ENCODE measurements at regions not wholly inside any gene's neighbourhood (a gene's known extent, or its start where the extent isn't known, plus 50 kb on each side); places are given as distances from the start of the nearest gene placed in this dataset.
"Not testable (repeated sequence)": the region's sequence is repeated elsewhere in the genome, so short reads cannot be mapped to it uniquely, and the experiment has no call there.

DNA sequence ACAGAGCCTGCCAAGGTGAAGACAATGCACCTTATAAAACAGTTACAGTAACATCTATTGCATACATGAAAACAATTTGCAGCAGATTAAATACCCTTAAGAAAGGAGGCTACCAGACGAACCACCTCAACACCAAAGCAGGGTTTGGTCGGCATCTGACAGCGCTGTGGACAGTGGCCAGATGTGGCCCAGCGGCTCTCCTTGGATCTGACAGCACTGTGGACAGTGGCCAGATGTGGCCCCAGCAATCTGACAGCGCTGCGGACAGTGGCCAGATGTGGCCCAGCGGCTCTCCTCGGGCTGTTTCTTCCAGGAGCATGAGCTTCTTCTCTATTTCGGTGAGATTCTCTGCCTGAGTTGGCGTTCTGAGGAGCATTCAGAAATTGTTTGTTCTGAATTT, 211.6 kb downstream of the ANKRD30B start:
- H3K4me3 ChIP-seq (ENCODE audit: low read depth, low read length): no peak overlapping the region
- H2AFZ ChIP-seq (ENCODE audit: low read length, unreplicated experiment): no peak overlapping the region
- no peaks in the 10 kb centered on the region for H3K4me1 ChIP-seq (ENCODE audit: control insufficient read depth, insufficient read depth, low read length, unreplicated experiment)
- no peaks in the 10 kb centered on the region for H3K36me3 ChIP-seq (ENCODE audit: insufficient read depth, low read length)
- H3K79me2 ChIP-seq (ENCODE audit: control insufficient read depth, insufficient read depth, low read length, unreplicated experiment): no peaks in the 10 kb centered on the region
- no peak overlapping the region for H3K27ac ChIP-seq (ENCODE audit: low read depth, low read length)
- H3K27me3 ChIP-seq (ENCODE audit: insufficient read depth, low read length): no peaks in the 10 kb centered on the region

DNA sequence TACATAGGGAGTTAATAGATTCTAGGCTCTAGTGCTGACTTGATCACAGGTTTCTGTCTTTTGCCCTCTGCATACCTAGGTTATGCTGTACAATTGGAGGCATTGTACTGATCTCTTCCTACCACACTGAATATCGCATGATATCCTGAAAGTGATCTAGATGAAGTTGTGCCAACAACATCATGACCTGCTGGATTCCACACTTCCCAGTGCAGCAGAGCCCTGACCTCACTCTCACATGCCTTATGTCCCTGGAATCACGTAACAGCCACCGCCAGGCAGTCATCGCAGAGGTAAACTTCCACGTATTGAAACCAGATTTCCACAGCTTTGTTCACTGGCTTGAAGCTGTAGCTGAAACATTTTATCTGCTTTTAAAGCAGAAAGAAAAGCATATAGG, 214.0 kb downstream of the ANKRD30B start:
- no peak overlapping the region for H3K27ac ChIP-seq (ENCODE audit: low read depth, low read length)
- no peak overlapping the region for H3K4me3 ChIP-seq (ENCODE audit: low read depth, low read length)
- no peak overlapping the region for H2AFZ ChIP-seq (ENCODE audit: low read length, unreplicated experiment)
- H3K27me3 ChIP-seq (ENCODE audit: insufficient read depth, low read length): no peaks in the 10 kb centered on the region
- no peaks in the 10 kb centered on the region for H3K79me2 ChIP-seq (ENCODE audit: control insufficient read depth, insufficient read depth, low read length, unreplicated experiment)
- H3K36me3 ChIP-seq (ENCODE audit: insufficient read depth, low read length): no peaks in the 10 kb centered on the region
- no peaks in the 10 kb centered on the region for H3K4me1 ChIP-seq (ENCODE audit: control insufficient read depth, insufficient read depth, low read length, unreplicated experiment)

DNA sequence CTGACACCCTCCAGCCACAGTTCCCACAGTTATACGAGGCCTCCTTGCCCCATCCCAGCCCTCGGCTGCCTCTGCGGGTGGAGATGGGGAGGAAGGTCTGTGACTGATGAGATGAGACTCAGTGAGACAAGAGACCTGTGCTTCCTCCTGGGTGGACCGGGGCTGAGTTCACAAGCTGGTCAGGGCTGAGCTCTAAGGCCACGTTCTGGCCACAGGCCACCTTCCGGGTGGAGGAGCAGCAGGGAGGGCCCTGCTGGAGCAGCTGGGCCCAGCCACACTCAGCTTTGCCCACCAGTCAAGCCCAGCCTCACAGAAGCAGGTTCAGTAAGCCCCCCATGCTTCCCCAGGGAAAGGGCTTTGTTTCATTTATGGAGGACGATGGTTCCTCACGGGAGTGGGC, 214.7 kb downstream of the ANKRD30B start:
- Histone ChIP-seq H3K27me3 (ENCODE audit: insufficient read depth, low read length) (no peaks in the 10 kb centered on the region), H3K79me2 (ENCODE audit: control insufficient read depth, insufficient read depth, low read length, unreplicated experiment) (no peaks in the 10 kb centered on the region), H2AFZ (ENCODE audit: low read length, unreplicated experiment) (no peak overlapping the region), H3K4me3 (ENCODE audit: low read depth, low read length) (no peak overlapping the region), H3K27ac (ENCODE audit: low read depth, low read length) (no peak overlapping the region), H3K4me1 (ENCODE audit: control insufficient read depth, insufficient read depth, low read length, unreplicated experiment) (no peaks in the 10 kb centered on the region), H3K36me3 (ENCODE audit: insufficient read depth, low read length) (no peaks in the 10 kb centered on the region)

DNA sequence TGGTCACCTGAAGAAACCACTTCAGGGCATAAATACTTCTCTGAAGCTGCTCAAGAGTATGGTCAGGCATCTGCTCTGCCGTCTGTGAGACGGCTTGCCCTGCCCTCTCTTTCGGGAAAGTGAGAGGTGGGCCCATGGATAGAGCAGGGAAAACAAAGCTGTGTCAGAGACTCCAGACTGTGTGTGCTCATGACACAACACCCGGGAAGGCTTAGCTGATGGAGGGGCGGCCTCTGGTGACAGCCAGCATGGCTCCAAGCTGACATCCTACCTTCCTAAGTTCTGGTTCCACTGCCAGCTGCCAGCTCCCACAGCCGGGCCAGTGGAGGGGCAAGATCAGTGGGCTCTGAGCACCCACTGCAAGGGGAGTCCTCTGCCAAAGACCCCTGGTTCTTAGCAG, 215.3 kb downstream of the ANKRD30B start:
- no peak overlapping the region for H3K4me3 ChIP-seq (ENCODE audit: low read depth, low read length)
- H2AFZ ChIP-seq (ENCODE audit: low read length, unreplicated experiment): no peak overlapping the region
- no peaks in the 10 kb centered on the region for H3K27me3 ChIP-seq (ENCODE audit: insufficient read depth, low read length)
- no peaks in the 10 kb centered on the region for H3K36me3 ChIP-seq (ENCODE audit: insufficient read depth, low read length)
- H3K79me2 ChIP-seq (ENCODE audit: control insufficient read depth, insufficient read depth, low read length, unreplicated experiment): no peaks in the 10 kb centered on the region
- no peaks in the 10 kb centered on the region for H3K4me1 ChIP-seq (ENCODE audit: control insufficient read depth, insufficient read depth, low read length, unreplicated experiment)
- no peak overlapping the region for H3K27ac ChIP-seq (ENCODE audit: low read depth, low read length)

DNA sequence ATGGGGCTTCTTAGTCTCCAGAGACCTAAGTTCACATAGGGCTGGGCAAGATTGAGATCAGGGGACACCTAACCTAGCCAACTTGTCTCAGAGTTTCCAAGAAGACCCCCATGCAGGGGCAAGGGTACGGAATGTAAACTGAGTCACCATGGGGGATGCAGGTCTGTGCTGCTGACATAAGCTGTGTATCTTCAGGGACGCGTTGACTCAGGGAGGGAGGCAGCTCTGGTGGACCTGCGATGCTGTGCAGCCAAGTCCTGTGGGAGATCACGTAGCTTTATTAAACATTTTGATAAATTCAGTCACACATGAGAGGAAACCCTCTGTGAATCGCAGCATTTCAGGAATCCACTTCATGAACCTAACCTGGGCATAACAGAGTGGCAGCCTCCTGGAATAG, 216.0 kb downstream of the ANKRD30B start:
- no peaks in the 10 kb centered on the region for H3K36me3 ChIP-seq (ENCODE audit: insufficient read depth, low read length)

DNA sequence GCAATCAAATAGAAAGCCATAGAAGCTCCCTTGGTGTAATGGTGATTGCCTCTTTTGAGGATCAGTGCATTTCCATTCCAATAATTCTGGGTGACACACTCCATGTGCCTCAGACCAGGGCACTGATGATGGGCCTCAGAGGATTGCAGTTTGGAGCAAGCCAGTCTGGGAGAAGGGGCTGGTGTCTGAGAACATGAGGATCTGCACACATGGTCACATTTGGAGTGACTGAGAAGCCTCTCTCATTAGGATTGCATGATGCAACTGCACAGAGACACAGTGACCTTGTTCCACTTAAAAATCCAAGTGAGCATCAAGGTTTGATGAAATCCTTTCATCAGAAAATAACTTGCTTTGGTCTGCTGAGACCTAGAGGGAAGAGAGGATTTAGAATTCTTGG, 216.4 kb downstream of the ANKRD30B start:
- no peaks in the 10 kb centered on the region for H3K79me2 ChIP-seq (ENCODE audit: control insufficient read depth, insufficient read depth, low read length, unreplicated experiment)

More for the DNA sequence above, 216.0 kb downstream of the ANKRD30B start:
- Histone ChIP-seq H3K79me2 (ENCODE audit: control insufficient read depth, insufficient read depth, low read length, unreplicated experiment) (no peaks in the 10 kb centered on the region), H3K4me3 (ENCODE audit: low read depth, low read length) (no peak overlapping the region), H3K27ac (ENCODE audit: low read depth, low read length) (no peak overlapping the region), H3K27me3 (ENCODE audit: insufficient read depth, low read length) (no peaks in the 10 kb centered on the region), H2AFZ (ENCODE audit: low read length, unreplicated experiment) (no peak overlapping the region), H3K4me1 (ENCODE audit: control insufficient read depth, insufficient read depth, low read length, unreplicated experiment) (no peaks in the 10 kb centered on the region)

DNA sequence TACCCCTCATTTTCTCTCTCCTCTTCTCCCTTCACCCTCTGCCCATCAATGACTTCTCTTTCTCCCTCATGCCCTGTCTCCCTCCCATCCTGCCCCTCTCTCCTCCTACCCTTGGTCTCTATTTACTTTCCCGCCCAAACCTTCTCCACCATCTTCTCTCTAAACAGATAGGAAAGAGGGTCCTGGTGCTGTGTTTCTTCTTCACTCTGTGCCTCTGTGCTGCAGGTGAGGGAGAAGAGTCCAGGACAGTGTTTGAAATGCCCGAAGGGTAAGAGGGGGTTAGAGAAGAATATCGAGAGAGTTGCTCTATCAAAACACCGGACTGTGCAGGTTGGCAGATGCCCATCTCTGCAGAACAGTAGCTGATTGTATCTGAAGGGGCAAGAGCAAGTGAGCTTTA, 217.0 kb downstream of the ANKRD30B start:
- not testable (repeated sequence) for H3K27me3 ChIP-seq (ENCODE audit: insufficient read depth, low read length); H3K79me2 ChIP-seq (ENCODE audit: control insufficient read depth, insufficient read depth, low read length, unreplicated experiment)

More for the DNA sequence above, 216.4 kb downstream of the ANKRD30B start:
- Histone ChIP-seq H2AFZ (ENCODE audit: low read length, unreplicated experiment) (no peak overlapping the region), H3K4me3 (ENCODE audit: low read depth, low read length) (no peak overlapping the region), H3K36me3 (ENCODE audit: insufficient read depth, low read length) (no peaks in the 10 kb centered on the region), H3K27ac (ENCODE audit: low read depth, low read length) (no peak overlapping the region), H3K4me1 (ENCODE audit: control insufficient read depth, insufficient read depth, low read length, unreplicated experiment) (peaks cover 3% of the 10 kb centered on the region), H3K27me3 (ENCODE audit: insufficient read depth, low read length) (no peaks in the 10 kb centered on the region)

DNA sequence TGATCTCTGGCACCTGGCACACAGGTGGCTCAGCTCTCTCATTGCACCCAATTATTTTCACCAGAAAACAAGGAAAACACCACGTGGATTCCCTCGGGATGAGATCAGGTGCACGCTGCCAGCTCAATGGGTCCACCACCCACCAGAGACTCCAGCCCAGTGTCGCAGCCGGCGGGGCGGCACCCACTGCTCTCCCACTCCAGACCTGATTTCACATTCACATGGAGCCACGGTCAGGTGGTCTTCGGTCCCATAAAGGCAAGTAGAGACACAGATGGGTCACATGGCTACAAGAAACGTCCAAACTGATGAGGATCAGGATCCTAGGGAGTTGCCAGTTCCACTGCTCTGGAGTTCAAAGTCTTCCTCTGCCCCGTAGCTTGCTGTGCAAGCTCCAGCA, 217.6 kb downstream of the ANKRD30B start:
- no peak overlapping the region for H3K4me3 ChIP-seq (ENCODE audit: low read depth, low read length)
- H3K79me2 ChIP-seq (ENCODE audit: control insufficient read depth, insufficient read depth, low read length, unreplicated experiment): no peaks in the 10 kb centered on the region
- no peaks in the 10 kb centered on the region for H3K27me3 ChIP-seq (ENCODE audit: insufficient read depth, low read length)
- no peak overlapping the region for H3K27ac ChIP-seq (ENCODE audit: low read depth, low read length)
- H3K36me3 ChIP-seq (ENCODE audit: insufficient read depth, low read length): no peaks in the 10 kb centered on the region
- no peak overlapping the region for H2AFZ ChIP-seq (ENCODE audit: low read length, unreplicated experiment)
- H3K4me1 ChIP-seq (ENCODE audit: control insufficient read depth, insufficient read depth, low read length, unreplicated experiment): peaks cover 11% of the 10 kb centered on the region

More for the DNA sequence above, 217.0 kb downstream of the ANKRD30B start:
- not testable (repeated sequence) for H3K4me1 ChIP-seq (ENCODE audit: control insufficient read depth, insufficient read depth, low read length, unreplicated experiment); H3K36me3 ChIP-seq (ENCODE audit: insufficient read depth, low read length); H3K4me3 ChIP-seq (ENCODE audit: low read depth, low read length); H2AFZ ChIP-seq (ENCODE audit: low read length, unreplicated experiment); H3K27ac ChIP-seq (ENCODE audit: low read depth, low read length)

DNA sequence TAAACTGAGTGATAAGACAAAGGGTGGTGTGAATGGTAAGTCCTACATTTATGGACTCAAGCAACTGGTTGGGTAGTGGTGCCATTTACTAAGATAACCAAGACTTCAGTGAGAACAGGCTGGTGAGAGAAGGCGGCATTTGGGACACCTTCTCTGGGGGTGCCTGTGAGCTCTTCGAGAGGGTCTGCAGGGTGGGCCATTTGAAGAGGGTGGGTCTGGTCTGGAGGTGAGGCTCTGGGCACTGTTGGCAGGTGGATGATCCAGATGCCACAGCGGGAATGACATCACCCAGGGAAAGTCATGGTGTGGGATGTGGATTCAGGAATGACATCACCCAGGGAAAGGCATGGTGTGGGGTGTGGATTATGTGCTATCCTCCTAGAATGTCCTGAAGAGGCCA, 219.3 kb downstream of the ANKRD30B start:
- not testable (repeated sequence) for H2AFZ ChIP-seq (ENCODE audit: low read length, unreplicated experiment); H3K36me3 ChIP-seq (ENCODE audit: insufficient read depth, low read length); H3K4me3 ChIP-seq (ENCODE audit: low read depth, low read length); H3K27ac ChIP-seq (ENCODE audit: low read depth, low read length); H3K27me3 ChIP-seq (ENCODE audit: insufficient read depth, low read length); H3K79me2 ChIP-seq (ENCODE audit: control insufficient read depth, insufficient read depth, low read length, unreplicated experiment)
- H3K4me1 ChIP-seq (ENCODE audit: control insufficient read depth, insufficient read depth, low read length, unreplicated experiment): peaks cover 28% of the 10 kb centered on the region

DNA sequence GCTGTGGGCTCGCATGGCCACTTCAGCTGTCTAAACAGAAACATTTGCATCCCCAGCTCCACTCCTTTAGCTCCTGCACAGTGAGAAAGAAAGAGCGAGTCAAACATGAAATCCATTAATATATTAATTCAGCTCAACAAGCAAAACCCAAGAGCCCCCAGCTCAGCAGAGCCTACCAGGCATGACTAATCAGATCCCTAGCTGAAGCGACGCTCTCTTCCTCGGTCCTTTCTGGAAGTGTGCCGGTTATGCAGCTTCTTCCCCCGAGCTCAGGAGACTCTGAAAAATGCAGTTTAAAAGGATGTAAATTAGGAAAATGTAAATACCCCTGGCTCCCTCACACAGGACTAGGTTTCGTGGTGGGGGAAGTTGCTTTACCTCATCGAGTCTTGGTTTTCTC, 221.5 kb downstream of the ANKRD30B start:
- Histone ChIP-seq H2AFZ (ENCODE audit: low read length, unreplicated experiment) (no peak overlapping the region), H3K4me3 (ENCODE audit: low read depth, low read length) (no peak overlapping the region), H3K27me3 (ENCODE audit: insufficient read depth, low read length) (no peaks in the 10 kb centered on the region), H3K36me3 (ENCODE audit: insufficient read depth, low read length) (no peaks in the 10 kb centered on the region), H3K79me2 (ENCODE audit: control insufficient read depth, insufficient read depth, low read length, unreplicated experiment) (no peaks in the 10 kb centered on the region), H3K4me1 (ENCODE audit: control insufficient read depth, insufficient read depth, low read length, unreplicated experiment) (peaks cover 35% of the 10 kb centered on the region), H3K27ac (ENCODE audit: low read depth, low read length) (no peak overlapping the region)

DNA sequence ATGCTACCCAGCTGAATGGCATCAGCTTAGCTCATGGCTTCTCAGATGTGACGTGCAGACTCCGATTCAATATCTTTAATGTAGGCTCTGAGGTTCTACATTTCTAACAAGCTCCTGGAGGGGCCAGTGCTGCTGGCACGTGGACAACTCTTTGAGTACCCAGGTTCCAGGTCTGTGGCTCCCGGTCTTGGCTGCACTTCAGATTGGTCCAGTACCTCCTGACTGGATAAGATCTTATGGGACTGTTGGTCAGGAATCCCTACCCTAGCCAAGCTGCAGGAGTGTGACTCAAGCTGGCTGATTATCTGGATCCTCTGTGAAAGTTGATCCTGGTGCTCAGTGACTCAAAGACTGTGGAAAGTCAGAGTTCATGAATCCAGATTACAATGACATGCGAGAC, 222.1 kb downstream of the ANKRD30B start:
- peaks cover 41% of the 10 kb centered on the region for H3K4me1 ChIP-seq (ENCODE audit: control insufficient read depth, insufficient read depth, low read length, unreplicated experiment)
- no peak overlapping the region for H2AFZ ChIP-seq (ENCODE audit: low read length, unreplicated experiment)

More for the DNA sequence above, 222.1 kb downstream of the ANKRD30B start:
- Histone ChIP-seq H3K4me3 (ENCODE audit: low read depth, low read length) (no peak overlapping the region), H3K36me3 (ENCODE audit: insufficient read depth, low read length) (no peaks in the 10 kb centered on the region), H3K79me2 (ENCODE audit: control insufficient read depth, insufficient read depth, low read length, unreplicated experiment) (no peaks in the 10 kb centered on the region), H3K27ac (ENCODE audit: low read depth, low read length) (no peak overlapping the region), H3K27me3 (ENCODE audit: insufficient read depth, low read length) (no peaks in the 10 kb centered on the region)
